WTC11 (cell line): ENCODE measurements at regions not wholly inside any gene's neighbourhood (a gene's known extent, or its start where the extent isn't known, plus 50 kb on each side); places are given as distances from the start of the nearest gene placed in this dataset.

Experiments used
- ATAC-seq: fragments of 200-7000 bp; cut with Tn5 transposase; 2 replicates; pipeline ENCODE4 v1.10.0; 2021; ENCODE audit warnings: mild to moderate bottlenecking, moderate library complexity
- CTCF ChIA-PET: fragments of 300-600 bp; sonication (Branson Sonifier 250); formaldehyde crosslinking; loops from one replicate; lab custom pipeline; 2021; ENCODE audit warnings: antibody characterized with exemption; lab: Charles Lee
- POLR2A ChIA-PET: fragments of 350-600 bp; sonication (Branson Sonifier 250); formaldehyde crosslinking; loops from one replicate; lab custom pipeline; 2021; ENCODE audit warnings: antibody characterized with exemption; lab: Charles Lee
- DNase-seq: peaks from one replicate; pipeline ENCODE4 v3.0.0; 2021; ENCODE audit warnings: low spot score
- H3K27ac Mint-ChIP-seq: 2 replicates; pipeline ENCODE4 v1.8.0; 2021; ENCODE audit warnings: mixed read lengths
- H3K27me3 Mint-ChIP-seq: 2 replicates; pipeline ENCODE4 v1.8.0; 2021; ENCODE audit warnings: low read depth, mild to moderate bottlenecking, moderate library complexity, mixed read lengths
- H3K36me3 Mint-ChIP-seq: 2 replicates; pipeline ENCODE4 v1.8.0; 2021; ENCODE audit warnings: mixed read lengths
- H3K4me1 Mint-ChIP-seq: 2 replicates; pipeline ENCODE4 v1.8.0; 2022; ENCODE audit warnings: mixed read lengths
- H3K4me3 Mint-ChIP-seq: 2 replicates; pipeline ENCODE4 v1.8.0; 2021; ENCODE audit warnings: mild to moderate bottlenecking, moderate library complexity, mixed read lengths
- H3K9me3 Mint-ChIP-seq: 2 replicates; pipeline ENCODE4 v1.8.0; 2021; ENCODE audit warnings: mixed read lengths
- ATF2 ChIP-seq: sonication (generic); formaldehyde crosslinking; IDR thresholded peaks from 2 replicates; pipeline ENCODE4 v1.8.1; 2022; ENCODE audit warnings: low read depth, missing genetic modification reagents, borderline replicate concordance
- ATF6 ChIP-seq: sonication (generic); formaldehyde crosslinking; IDR thresholded peaks from 2 replicates; pipeline ENCODE4 v1.8.1; 2023; ENCODE audit warnings: mild to moderate bottlenecking, missing genetic modification reagents
- ELF4 ChIP-seq: sonication (generic); formaldehyde crosslinking; IDR thresholded peaks from 2 replicates; pipeline ENCODE4 v1.8.1; 2022; ENCODE audit warnings: low read depth, mild to moderate bottlenecking, moderate library complexity, missing genetic modification reagents
- JUN ChIP-seq: sonication (generic); formaldehyde crosslinking; IDR thresholded peaks from 2 replicates; pipeline ENCODE4 v1.8.0; 2023; ENCODE audit warnings: mild to moderate bottlenecking, missing genetic modification reagents
- MXD4 ChIP-seq: fragments of 250-450 bp; sonication (Bioruptor Pico); IDR thresholded peaks from 2 replicates; pipeline ENCODE4 v1.8.0; 2021; ENCODE audit warnings: mild to moderate bottlenecking, moderate library complexity, borderline replicate concordance
- NFYB ChIP-seq: sonication (generic); formaldehyde crosslinking; conservative IDR thresholded peaks from 2 replicates; pipeline ENCODE4 v1.8.0; 2022; ENCODE audit warnings: low read depth, missing genetic modification reagents
- NR2C2 ChIP-seq: sonication (generic); formaldehyde crosslinking; IDR thresholded peaks from 2 replicates; pipeline ENCODE4 v1.8.0; 2022; ENCODE audit warnings: mild to moderate bottlenecking, missing genetic modification reagents
- PREB ChIP-seq: sonication (generic); formaldehyde crosslinking; IDR thresholded peaks from 2 replicates; pipeline ENCODE4 v1.8.1; 2022; ENCODE audit warnings: mild to moderate bottlenecking, missing genetic modification reagents, moderate library complexity, borderline replicate concordance
- PRRX2 ChIP-seq: fragments of 250-450 bp; sonication (Bioruptor Pico); IDR thresholded peaks from 2 replicates; pipeline ENCODE4 v1.8.0; 2021; ENCODE audit warnings: mild to moderate bottlenecking
- RELA ChIP-seq: sonication (generic); formaldehyde crosslinking; IDR thresholded peaks from 2 replicates; pipeline ENCODE4 v1.8.1; 2022; ENCODE audit warnings: missing genetic modification reagents, mild to moderate bottlenecking, borderline replicate concordance
- RORB ChIP-seq: fragments of 250-450 bp; sonication (Bioruptor Pico); IDR thresholded peaks from 2 replicates; pipeline ENCODE4 v1.9.0; 2021; ENCODE audit warnings: mild to moderate bottlenecking
- ZNF263 ChIP-seq: sonication (generic); formaldehyde crosslinking; IDR thresholded peaks from 2 replicates; pipeline ENCODE4 v1.8.1; 2022; ENCODE audit warnings: low read depth, mild to moderate bottlenecking, moderate library complexity, missing genetic modification reagents
- ZNF317 ChIP-seq: sonication (generic); formaldehyde crosslinking; IDR thresholded peaks from 2 replicates; pipeline ENCODE4 v1.8.1; 2023; ENCODE audit warnings: low read depth, mild to moderate bottlenecking, moderate library complexity, missing genetic modification reagents, borderline replicate concordance
- ZNF396 ChIP-seq: fragments of 250-450 bp; sonication (Bioruptor Pico); IDR thresholded peaks from 2 replicates; pipeline ENCODE4 v1.8.0; 2021; ENCODE audit warnings: mild to moderate bottlenecking, moderate library complexity, borderline replicate concordance
- ZNF416 ChIP-seq: fragments of 250-450 bp; sonication (Bioruptor Pico); IDR thresholded peaks from 2 replicates; pipeline ENCODE4 v1.9.0; 2021; ENCODE audit warnings: mild to moderate bottlenecking, inconsistent platforms
- ZNF512 ChIP-seq: sonication (generic); formaldehyde crosslinking; IDR thresholded peaks from 2 replicates; pipeline ENCODE4 v1.8.1; 2022; ENCODE audit warnings: missing genetic modification reagents, borderline replicate concordance
- ZSCAN18 ChIP-seq: fragments of 250-450 bp; sonication (Bioruptor Pico); IDR thresholded peaks from 2 replicates; pipeline ENCODE4 v2.1.2; 2022; ENCODE audit warnings: mild to moderate bottlenecking, moderate library complexity

GRCh38 chr1:175833951-175834350, 90.6 kb upstream of the TNR start:
- no peak overlapping the region for H3K27ac Mint-ChIP-seq

GRCh38 chr1:175833502-175833901, 90.1 kb upstream of the TNR start:
- no peak overlapping the region for H3K4me3 Mint-ChIP-seq
- TF ChIP-seq RELA (CRISPR knock-in tag) (no peak), NFYB (CRISPR knock-in tag) (no peak), ZNF263 (CRISPR knock-in tag) (no peak), ATF6 (CRISPR knock-in tag) (no peak), MXD4 (CRISPR knock-in tag) (no peak), NR2C2 (CRISPR knock-in tag) (no peak), RORB (CRISPR knock-in tag) (no peak), ELF4 (CRISPR knock-in tag) (no peak), JUN (CRISPR knock-in tag) (no peak), ZSCAN18 (CRISPR knock-in tag) (no peak), ZNF396 (CRISPR knock-in tag) (no peak), PRRX2 (no peak), ZNF416 (no peak)
- H3K9me3 Mint-ChIP-seq = peaks cover 13% of the 10 kb centered on the region
- H3K36me3 Mint-ChIP-seq = peaks cover 8% of the 10 kb centered on the region
- ATAC-seq = no peak
- DNase-seq = no peak
- no peaks in the 10 kb centered on the region; the same call in 1 of the 2 replicates for H3K27me3 Mint-ChIP-seq
- CTCF ChIA-PET = interaction anchor here (2.0 kb wide), 1 partner anchor 9 kb away, joined by 7 read pairs; no protein-coding TSS in a partner anchor
- POLR2A ChIA-PET = no interaction called here
- peaks cover 56% of the 10 kb centered on the region for H3K4me1 Mint-ChIP-seq
- no peak overlapping the region for H3K27ac Mint-ChIP-seq

More at GRCh38 chr1:175833951-175834350, 90.6 kb upstream of the TNR start:
- ChIA-PET CTCF (interaction anchor here (2.0 kb wide), 1 partner anchor 9 kb away, joined by 7 read pairs; no protein-coding TSS in a partner anchor), POLR2A (no interaction called here)
- TF ChIP-seq ZNF512 = no peak
- no peak for TF ChIP-seq ZNF317 (CRISPR knock-in tag)
- no peak for TF ChIP-seq PREB (CRISPR knock-in tag)
- no peak for TF ChIP-seq ATF2 (CRISPR knock-in tag)
- no peak overlapping the region for H3K4me3 Mint-ChIP-seq
- peaks cover 5% of the 10 kb centered on the region for H3K36me3 Mint-ChIP-seq
- H3K4me1 Mint-ChIP-seq = peaks cover 56% of the 10 kb centered on the region
- peaks cover 9% of the 10 kb centered on the region for H3K9me3 Mint-ChIP-seq
- DNase-seq = no peak
- H3K27me3 Mint-ChIP-seq = no peaks in the 10 kb centered on the region; the same call in 1 of the 2 replicates
- ATAC-seq = no peak
